ENCODE measurements at regions not wholly inside any gene's neighbourhood (a gene's known extent, or its start where the extent isn't known, plus 50 kb on each side); places are given as distances from the start of the nearest gene placed in this dataset.
"Not testable (repeated sequence)": the region's sequence is repeated elsewhere in the genome, so short reads cannot be mapped to it uniquely, and the experiment has no call there.

DNA sequence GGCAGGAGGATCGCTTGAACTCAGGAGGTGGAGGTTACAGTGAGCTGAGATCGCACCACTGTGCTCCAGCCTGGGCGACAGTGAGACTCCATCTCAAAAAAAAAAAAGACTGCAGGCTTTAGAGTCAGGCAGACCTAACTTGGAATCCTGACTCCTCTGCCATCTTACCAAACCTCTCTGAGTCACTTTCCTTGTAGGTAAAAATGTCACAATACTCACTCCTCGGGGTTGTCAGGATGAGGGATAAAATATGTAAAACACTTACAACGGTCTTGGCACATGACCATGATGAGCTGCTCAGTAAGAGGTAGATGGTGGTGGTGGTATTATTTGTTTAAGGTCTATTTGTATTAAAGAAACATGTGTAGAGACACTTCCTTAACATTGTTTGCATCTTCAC is 154.1 kb upstream of the PDE1C start:
- DNase-seq (ENCODE audit: low read depth in 4 of 4, low spot score in 1 of 4), result no peak

DNA sequence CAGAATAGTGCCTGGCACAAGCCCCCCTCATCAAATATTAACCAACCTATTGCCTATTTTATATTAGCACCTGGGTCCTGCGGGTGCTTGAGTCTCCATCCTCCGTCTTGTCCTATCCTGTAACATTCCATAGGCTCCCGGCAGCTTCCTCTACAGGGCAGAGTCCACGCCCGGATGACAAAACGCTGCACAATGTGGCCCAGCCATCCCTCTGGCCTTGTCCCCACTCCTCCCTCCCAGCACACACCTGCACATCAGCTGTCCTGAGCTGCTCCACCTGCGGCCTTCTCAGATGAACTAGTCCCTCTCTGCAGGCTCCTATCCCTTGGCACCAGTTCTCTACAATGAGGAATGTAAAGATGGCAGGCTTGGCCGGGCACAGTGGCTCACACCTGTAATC is 153.5 kb upstream of the PDE1C start:
- DNase-seq (ENCODE audit: low read depth in 4 of 4, low spot score in 1 of 4), result no peak

DNA sequence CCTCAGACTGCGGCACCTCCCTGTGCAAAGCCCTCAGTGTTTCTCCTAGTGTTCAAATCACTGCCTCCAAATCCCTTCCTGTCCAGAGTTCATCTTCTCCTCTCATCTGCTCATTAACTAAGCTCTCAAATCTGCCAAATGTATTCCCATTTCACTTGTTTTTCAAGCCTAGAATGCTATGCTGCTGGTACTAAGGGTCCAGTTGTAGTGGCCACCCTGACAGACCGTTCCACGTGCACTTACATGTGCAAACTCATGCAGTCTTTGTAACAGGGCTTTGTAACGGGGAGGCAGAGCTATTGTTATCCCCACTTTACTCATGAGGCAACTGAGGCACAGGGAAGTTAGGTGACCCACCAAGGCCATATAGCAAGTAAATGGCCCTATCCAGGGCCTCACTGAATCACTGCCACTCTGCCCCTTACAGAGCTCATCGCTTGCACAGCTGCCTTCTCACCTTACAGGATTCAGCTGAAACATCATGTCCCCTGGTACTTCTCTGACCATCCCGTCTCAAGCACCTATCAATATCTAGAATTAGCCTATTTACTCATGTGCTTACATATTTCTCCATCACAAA is 153.0 kb upstream of the PDE1C start:
- no peak for DNase-seq (ENCODE audit: low read depth in 4 of 4, low spot score in 1 of 4)

DNA sequence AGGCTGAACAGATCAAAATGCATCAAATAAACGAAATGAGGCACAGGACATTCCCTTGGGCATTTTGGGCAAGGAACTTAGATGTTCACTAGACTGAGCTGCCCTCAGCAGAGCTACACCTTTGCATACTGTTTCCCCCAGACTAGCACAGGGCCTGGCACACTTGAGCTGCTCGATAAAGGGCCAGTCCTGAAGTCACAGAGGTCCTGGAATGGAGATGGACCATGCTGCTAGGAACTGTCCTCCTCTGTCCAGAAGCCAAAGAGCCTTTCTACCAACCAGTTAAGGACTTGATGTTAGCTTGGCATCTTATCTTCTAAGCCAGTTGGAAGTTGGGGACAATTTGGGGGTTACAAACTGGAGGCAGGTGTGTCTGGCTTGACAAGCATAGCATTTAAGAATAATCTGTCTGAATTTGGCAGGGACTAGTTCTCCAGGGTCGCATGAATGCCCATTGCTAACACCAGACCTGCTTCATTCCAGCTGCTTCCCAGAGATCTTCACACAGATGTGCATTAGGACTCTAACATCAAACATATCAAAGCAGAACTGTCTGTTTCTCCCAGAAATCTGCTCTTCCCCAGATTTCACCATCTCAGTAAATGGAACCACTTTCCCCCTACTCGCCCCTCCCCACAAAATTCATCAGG is 152.2 kb upstream of the PDE1C start:
- DNase-seq (ENCODE audit: low read depth in 4 of 4, low spot score in 1 of 4), result no peak

DNA sequence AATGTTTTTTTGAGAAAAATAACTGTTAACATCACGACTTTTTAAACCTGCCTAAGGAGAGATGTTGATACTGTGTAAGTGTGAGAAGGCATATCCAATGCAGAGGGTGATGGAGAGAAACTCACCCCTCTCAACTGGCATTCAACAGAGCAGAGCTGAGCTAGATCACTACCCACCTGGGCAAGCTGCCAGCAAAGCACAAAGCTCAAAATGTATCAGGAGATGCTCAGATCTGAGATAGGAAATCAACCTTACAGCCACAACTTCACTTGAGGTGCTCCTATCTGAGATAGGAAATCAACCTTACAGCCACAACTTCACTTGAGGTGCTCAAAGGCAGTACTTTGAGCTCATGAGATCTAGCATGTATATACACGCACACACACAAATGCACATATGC is 151.5 kb upstream of the PDE1C start:
- no peak for DNase-seq (ENCODE audit: low read depth in 4 of 4, low spot score in 1 of 4)

DNA sequence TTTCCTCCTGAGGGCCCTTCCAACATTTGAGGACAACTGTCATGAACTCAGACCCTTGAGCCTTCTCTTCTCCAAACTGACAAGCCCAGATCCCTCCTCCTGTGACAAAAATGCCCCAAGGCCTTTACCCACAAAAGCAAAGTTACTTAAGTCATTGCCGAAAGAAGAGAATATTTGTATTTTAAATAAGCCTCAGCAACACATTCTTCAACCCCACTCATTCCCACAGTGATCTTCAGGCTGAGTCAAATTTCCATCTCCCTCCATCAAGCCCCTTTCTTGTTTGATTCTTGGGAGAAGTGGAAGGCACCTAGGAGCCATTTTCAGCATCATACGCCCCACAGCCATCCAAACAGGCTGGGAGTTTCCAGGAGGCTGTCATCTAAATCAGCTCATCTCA is 150.8 kb upstream of the PDE1C start:
- no peak for DNase-seq (ENCODE audit: low read depth in 4 of 4, low spot score in 1 of 4)

DNA sequence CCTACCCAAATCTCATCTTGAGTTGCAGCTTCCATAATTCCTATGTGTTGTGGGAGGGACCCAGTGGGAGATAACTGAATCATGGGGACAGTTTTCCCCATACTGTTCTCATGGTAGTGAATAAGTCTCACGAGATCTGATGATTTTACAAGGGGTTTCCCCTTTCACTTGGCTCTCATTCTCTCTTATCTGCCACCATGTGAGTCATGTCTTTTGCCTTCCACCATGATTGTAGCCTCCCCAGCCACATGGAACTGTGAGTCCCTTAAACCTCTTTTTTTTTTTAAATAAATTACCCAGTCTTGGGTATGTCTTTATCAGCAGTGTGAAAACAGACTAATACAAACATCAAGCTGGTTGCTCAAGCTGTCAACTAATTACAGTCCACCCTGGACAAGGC is 149.6 kb upstream of the PDE1C start:
- DNase-seq (ENCODE audit: low read depth in 4 of 4, low spot score in 1 of 4), result not testable (repeated sequence)

DNA sequence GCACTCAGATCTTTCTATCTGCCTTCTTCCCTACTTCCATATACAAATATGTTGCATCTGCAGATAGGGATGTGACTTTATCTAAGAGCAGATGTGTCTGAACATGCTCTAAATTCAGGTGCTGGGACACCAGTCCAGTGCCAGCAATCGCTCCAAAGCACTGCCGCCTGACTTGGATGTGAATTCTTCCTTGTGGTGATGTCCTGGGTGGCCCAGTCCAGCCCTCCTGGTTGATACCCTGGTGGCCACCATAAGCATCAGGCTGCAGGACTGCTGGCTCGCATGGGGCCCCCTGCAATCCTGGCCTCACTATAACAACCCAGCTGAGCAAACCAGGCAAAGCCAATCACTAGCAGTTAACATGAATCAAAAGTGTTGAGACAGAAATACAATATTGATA is 149.2 kb upstream of the PDE1C start:
- DNase-seq (ENCODE audit: low read depth in 4 of 4, low spot score in 1 of 4), result no peak

DNA sequence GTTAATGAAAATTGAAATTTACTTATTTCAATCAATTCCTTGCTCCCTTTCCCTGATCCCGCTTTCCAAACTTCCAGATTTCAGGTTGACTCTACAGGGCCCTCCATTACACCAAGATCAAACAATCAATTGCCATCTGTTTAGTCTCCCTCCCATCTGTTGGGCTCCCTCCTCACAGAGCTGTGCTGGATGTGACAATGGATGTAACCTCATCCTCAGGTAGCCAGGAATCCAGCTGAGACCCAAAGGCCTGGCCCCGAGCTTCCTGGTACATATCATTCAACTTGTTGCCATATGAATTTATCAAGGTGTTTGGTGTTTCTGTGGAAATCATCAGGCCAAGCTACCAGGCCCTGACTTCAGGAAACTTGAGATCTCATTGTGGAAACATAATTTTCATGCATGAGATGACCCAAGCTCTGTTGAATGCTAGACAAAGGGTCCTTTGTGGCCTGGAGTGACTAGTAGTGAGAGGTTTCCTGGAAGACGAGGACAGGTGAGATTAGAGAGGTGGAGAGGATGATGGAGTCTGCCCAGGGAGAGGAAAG is 148.6 kb upstream of the PDE1C start:
- DNase-seq (ENCODE audit: low read depth in 4 of 4, low spot score in 1 of 4), result no peak

DNA sequence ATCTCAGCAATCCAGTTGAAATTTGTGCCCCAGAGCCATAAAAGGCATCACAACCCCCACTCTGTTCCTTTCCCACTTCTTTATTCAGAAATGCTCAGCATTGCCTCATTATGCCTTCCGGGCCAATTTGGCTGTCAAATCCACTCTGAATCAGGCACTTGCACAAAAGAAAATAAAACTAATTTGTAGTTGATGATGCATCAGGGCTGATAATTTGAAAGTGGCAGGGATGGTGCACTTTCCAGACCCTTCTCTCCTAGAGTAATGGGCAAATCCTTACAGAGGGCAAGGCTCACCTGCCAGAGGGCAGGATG is 147.9 kb upstream of the PDE1C start:
- DNase-seq (ENCODE audit: low read depth in 4 of 4, low spot score in 1 of 4), result no peak

DNA sequence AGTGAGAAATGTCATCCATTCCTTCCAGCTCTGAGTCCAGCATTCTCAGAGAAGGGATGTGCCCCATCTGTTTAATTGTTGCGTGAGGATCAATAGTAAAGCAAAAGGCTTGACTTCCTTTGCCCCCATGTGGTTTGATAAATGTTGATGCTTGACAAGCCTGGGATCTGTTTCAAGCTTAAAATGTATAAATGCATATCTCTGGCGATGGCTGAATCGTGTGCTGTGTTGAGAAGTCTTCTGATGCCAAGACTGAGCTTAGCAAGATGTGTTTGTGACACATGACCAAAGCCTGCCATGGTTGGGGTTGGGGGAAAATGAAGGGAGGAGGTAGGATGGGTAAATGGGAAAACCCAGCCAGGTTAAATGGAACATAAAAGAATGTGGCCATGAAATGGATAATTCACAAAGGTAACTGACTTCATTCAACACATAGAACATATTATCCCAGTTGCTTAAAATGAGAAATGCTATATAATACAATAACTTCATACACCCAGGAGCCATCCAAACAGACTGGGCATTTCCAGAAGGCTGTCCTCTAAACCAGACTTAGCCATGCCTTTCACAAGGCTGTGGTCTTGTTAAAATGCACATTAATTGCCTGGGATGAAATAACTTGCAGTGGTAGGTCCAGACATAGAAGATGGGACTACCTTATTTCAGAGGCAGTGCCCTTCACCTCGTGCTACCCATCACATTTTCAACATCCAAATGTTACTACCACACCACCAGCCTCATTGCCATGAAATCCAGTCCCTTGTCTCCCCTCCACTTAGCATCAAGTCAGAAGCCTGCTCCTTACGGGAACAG is 147.3 kb upstream of the PDE1C start:
- no peak for DNase-seq (ENCODE audit: low read depth in 4 of 4, low spot score in 1 of 4)

DNA sequence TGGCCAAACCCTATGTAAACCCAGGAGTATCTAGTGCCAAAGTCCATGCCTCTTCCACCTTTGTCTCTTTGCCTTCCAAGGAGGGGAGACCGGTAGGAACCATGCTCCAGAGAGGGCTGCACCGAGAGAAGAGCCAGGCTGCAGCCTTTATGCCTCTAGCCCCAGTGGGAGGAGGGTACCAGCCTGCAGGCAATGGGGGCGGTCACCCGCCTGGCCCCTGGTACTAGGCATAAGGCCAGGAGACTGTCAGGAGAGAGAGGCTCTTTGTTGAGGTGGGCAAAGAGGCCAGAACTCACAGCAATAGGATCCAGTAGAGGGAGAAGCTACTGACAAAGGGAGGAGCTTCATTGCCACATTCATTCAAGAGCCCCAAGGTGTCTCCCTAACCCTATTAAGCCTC is 146.6 kb upstream of the PDE1C start:
- DNase-seq (ENCODE audit: low read depth in 4 of 4, low spot score in 1 of 4), result no peak

DNA sequence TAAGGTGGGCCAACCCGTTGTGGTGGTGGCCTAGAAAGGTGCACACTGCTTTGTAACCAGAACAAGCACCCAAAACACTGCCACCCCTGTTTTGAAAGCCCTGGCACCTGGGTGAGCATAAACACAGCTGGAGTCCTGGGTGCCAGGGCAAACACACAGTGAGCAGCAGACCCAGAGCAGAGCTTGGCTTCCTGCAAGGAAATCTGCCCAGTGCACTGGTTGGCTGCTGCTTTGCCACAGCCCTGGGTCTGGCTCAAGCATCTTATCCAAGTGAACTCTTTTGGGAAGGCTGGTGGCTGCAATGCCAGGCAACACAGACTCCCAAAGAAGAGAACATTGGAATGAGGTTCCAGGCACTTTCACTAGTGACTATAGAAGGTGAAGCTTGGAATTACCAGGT is 145.5 kb upstream of the PDE1C start:
- DNase-seq (ENCODE audit: low read depth in 4 of 4, low spot score in 1 of 4), result no peak

DNA sequence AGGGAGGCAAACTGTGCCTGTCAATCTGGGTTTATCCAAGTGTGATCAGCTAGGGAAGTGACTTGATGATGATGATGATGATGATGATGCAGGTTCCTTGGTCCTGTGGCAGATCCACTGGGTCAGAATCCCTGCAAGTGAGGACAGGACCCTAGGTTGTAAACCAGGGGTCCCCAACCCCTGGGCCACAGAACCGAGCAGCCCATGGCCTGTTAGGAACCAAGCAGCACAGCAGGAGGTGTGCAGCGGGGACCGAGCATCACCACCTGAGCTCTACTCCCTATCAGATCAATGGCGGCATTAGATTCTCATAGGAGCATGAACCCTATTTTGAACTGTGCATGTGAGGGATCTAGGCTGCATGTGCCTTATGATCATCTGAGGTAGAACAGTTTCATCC is 144.7 kb upstream of the PDE1C start:
- no peak for DNase-seq (ENCODE audit: low read depth in 4 of 4, low spot score in 1 of 4)

DNA sequence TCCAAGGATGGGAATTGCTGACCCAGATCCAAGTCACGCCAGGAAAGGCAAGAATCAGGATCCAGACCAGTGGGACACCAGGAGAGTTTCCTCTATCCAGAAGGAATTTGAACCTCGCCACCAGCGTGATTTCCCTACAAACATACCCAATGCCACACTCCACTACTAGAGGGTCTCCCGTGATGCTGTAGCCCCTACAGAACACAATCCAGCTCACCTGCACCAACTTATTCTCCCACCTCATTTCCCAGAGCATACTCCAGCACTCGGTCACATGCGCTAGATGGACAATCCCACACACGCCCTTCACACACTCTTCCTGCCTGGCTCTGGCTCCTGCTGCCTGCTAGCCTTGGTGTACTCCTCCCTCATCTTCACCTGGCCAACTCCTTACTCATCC is 142.1 kb upstream of the PDE1C start:
- no peak for DNase-seq (ENCODE audit: low read depth in 4 of 4, low spot score in 1 of 4)

DNA sequence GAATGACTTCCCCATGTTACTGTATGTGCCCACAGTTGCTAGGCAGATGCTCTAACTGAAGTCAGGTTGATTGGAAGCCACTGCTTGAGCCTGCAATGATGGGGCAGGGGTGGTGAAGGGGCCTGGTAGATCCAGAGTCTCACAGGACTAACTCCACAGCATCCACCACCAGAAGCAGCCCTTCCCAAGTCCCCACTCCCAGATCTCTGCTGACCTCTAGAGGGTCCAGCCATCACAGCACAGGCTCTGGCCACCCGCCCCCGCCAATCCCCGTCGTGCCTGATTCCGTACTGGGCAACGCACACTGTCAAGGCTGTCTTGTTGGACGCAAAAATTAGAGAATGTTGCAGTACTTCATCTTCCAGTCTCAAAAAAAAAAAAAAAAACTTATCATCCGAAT is 136.8 kb upstream of the PDE1C start:
- no peak for DNase-seq (ENCODE audit: low read depth in 4 of 4, low spot score in 1 of 4)

DNA sequence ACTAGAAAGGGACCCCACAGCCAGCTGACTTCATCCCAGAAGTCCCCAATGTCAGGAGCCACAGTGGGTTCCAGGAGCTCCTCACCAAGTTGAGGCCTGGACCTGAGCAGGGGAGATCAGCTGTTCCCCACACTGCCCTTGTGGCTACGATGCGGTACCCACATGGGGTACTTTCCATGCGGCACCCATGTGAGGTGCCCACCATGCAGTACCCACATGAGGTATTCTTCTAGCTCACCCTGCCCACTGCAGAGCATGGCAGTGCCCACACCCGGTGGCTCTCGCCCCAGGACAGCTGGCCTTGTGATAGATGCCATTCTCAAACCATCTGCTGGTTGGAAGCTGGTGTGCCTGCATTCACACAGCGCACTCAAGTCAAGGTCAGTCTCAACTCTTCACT is 136.3 kb upstream of the PDE1C start:
- DNase-seq (ENCODE audit: low read depth in 4 of 4, low spot score in 1 of 4), result no peak

DNA sequence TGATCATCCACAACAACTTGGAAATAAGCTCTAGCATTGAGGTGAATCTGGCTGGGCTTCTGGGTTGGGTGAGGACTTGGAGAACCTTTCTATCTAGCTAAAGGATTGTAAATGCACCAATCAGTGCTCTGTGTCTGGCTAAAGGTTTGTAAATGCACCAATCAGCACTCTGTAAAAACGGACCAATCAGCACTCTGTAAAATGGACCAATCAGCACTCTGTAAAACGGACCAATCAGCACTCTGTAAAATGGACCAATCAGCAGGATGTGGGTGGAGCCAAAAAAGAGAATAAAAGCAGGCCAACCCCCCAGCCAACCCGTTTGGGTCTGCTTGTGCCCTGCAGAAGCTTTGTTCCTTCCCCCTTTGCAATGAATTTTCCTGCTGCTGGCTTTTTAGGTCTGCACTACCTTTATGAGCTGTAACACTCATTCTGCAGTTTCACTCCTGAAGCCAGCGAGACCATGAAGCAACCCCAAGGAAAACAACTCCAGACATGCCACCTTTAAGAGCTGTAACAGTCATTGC is 135.2 kb upstream of the PDE1C start:
- DNase-seq (ENCODE audit: low read depth in 4 of 4, low spot score in 1 of 4), result not testable (repeated sequence)

DNA sequence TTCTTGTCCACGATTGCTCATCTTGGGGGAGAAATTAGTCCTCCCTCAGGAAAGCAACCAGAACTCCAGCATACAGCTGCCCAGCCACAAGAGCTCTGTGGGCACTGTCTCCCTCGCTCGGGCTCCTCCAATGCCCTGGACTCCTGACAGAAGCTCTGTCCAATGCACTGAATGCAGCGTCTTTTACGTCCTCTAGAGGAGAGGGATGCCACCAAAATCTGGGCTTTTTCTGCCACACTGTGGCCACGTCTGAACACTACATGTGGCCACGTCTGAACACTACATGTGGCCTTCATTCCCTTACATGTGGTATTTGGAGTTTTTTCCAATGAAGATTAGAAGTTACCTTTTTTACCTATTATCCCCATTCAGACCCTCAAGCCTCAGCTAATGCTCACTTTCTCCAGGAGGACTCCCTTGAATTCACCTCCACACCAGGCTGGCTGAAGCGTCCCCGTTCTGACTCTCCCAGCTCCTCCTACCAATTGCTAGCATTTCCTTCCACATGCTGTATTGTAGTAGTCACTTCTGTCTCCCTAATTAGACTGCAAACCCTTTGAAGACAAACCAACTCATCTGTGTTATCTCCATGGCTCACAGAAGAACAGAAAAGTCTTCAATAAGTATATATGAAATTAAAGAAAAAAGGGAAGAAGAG is 134.3 kb upstream of the PDE1C start:
- DNase-seq (ENCODE audit: low read depth in 4 of 4, low spot score in 1 of 4), result no peak

DNA sequence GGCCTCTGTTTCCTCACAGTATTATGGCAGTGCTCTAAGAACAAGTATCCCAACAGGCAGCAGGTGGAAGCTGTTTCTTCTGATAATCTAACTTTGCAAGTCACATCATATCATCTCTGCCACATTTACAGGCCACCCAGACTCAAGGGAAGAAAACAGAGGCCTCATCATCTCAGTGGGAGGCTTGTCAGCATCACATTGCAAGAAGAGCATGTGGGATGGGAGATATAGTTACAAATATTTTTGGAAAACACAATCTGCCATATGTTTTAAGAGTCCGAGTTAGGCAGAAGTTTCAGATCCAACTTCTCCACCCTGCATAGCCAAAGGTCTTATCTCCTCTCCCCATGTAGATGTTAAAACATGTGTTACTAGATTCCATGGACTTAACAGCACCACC is 130.4 kb upstream of the PDE1C start:
- no peak for DNase-seq (ENCODE audit: low read depth in 4 of 4, low spot score in 1 of 4)

DNA sequence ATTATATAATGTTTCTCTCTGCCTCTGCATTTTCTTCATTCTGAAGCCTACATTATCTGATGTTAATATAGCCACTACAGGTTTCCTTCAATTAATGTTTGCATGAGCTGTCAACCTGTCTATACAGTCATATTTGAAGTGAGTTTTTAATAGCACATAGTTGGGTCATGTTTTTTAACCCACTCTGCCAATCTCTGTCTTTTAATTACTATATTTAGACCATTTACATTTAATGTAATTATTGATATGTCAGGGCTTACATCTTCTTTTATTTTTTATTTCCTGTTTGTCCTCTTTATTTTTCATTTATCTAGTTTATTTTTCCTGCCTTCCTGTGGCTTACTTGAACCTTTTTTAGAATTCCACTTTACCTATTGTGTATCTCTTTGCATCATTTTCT is 124.3 kb upstream of the PDE1C start:
- no peak for DNase-seq (ENCODE audit: low read depth in 4 of 4, low spot score in 1 of 4)

DNA sequence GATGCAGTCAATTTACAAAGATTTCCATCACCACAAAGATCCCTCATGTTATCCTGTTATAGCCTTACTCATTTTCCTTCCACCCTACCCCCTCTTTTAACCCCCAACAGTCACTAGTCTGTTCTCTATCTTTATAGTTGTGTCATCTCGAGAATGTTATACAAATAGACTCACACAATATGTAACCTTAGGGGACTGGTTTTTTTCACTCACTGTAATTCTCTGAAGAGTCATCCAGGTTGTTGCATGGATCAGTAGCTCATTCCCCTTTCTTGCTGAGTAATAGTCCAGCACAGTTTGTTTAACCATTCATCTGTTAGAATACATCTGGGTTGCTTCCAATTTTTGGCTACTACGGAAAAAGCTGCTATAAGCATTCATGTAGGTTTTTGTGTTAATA is 121.1 kb upstream of the PDE1C start:
- DNase-seq (ENCODE audit: low read depth in 4 of 4, low spot score in 1 of 4), result no peak
